Spleen (tissue), 11 donors: ENCODE measurements at regions not wholly inside any gene's neighbourhood (a gene's known extent, or its start where the extent isn't known, plus 50 kb on each side); places are given as distances from the start of the nearest gene placed in this dataset.

ENCODE experiments used
- DNase-seq: peaks from one replicate; pipeline ENCODE4 v3.0.0-alpha.2; 2020
- H3K27ac ChIP-seq, 8 donors: fragments of 200-600 bp; sonication (generic) in 7 of 8; 1 replicate in 4 of 8; 2 replicates in 4 of 8; pipeline versions ENCODE4 v1.5.0 to v1.8.0; 2016 to 2021; ENCODE audit warnings: inconsistent platforms in 4 of 8, mild to moderate bottlenecking in 4 of 8, moderate library complexity in 1 of 8
- H3K27me3 ChIP-seq, 7 donors: fragments of 200-600 bp; sonication (generic) in 6 of 7; replicated peaks in 1 of 7; 1 replicate in 4 of 7; 2 replicates in 3 of 7; pipeline versions ENCODE4 v1.5.0 to v1.8.0; 2016 to 2021; ENCODE audit warnings: inconsistent platforms in 3 of 7, mild to moderate bottlenecking in 1 of 7
- H3K36me3 ChIP-seq, 6 donors: fragments of 200-600 bp; sonication (generic) in 5 of 6; 1 replicate in 4 of 6; 2 replicates in 2 of 6; pipeline versions ENCODE4 v1.5.0 to v1.8.0; 2016 to 2021; ENCODE audit warnings: inconsistent platforms in 2 of 6
- H3K4me1 ChIP-seq, 6 donors: fragments of 200-600 bp; sonication (generic) in 5 of 6; 1 replicate in 3 of 6; 2 replicates in 3 of 6; pipeline versions ENCODE4 v1.5.0 to v1.8.0; 2016 to 2021; ENCODE audit warnings: inconsistent platforms in 3 of 6
- H3K4me3 ChIP-seq, 8 donors: fragments of 200-600 bp; sonication (generic) in 7 of 8; 1 replicate in 4 of 8; 2 replicates in 4 of 8; pipeline versions ENCODE4 v1.5.0 to v1.8.0; 2016 to 2021; ENCODE audit warnings: inconsistent platforms in 4 of 8, mild to moderate bottlenecking in 4 of 8, moderate library complexity in 2 of 8
- H3K9me3 ChIP-seq, 8 donors: fragments of 200-600 bp; sonication (generic) in 7 of 8; 1 replicate in 4 of 8; 2 replicates in 4 of 8; pipeline versions ENCODE4 v1.5.0 to v1.8.0; 2016 to 2021; ENCODE audit warnings: inconsistent platforms in 4 of 8
- POLR2A ChIP-seq, 3 donors: fragments of 450-650 bp; IDR thresholded peaks; one replicate each; pipeline ENCODE4 v1.5.1; 2017; ENCODE audit warnings: antibody characterized with exemption in 3 of 3, mild to moderate bottlenecking in 1 of 3
- POLR2AphosphoS5 ChIP-seq, 3 donors: sonication (generic); formaldehyde crosslinking; IDR thresholded peaks; one replicate each; pipeline ENCODE4 v1.5.1; 2017; ENCODE audit warnings: antibody characterized with exemption in 3 of 3
- WGBS, 5 donors: extraction: QIAGEN DNeasy Blood & Tissue Kit in 3 of 5; methylation state at CpG; one replicate each; pipeline versions ENCODE4 v1.1.5 to v1.1.7; 2013 to 2018; 5-methylcytosine and 5-hydroxymethylcytosine counted together
- intact Hi-C: fragments of 100-400 bp; cut with DNase I; formaldehyde crosslinking; loops from one replicate; pipeline ENCODE4 v1.15.0; 2023; ENCODE audit warnings: low total_unique reads
- TF ChIP-seq, protein P1 (sequence below), 11 experiments: fragments of 200-600 bp in 7 of 11; fragments of 450-650 bp in 4 of 11; sonication (generic) in 4 of 11; IDR thresholded peaks in 8 of 11; conservative IDR thresholded peaks in 3 of 11; 1 replicate in 7 of 11; 2 replicates in 4 of 11; pipeline versions ENCODE4 v1.4.0 to v1.8.0; 2016 to 2021; ENCODE audit warnings: antibody characterized with exemption in 11 of 11, inconsistent platforms in 4 of 11, mild to moderate bottlenecking in 1 of 11
- donor health status: healthy with polysubstance abuse.
- donor health status: DM: no; HTN: no; CAD: no; lungs with moderate emphysema.
- donor health status: DM: no; HTN: no; CAD: no.
- donor health status: Bipolar disorder and iron deficiency.
- donor health status: healthy.
- donor health status: DM: no; HTN: no; CAD: no.
- donor health status: DM: yes; HTN: yes; CAD: no.

DNA sequence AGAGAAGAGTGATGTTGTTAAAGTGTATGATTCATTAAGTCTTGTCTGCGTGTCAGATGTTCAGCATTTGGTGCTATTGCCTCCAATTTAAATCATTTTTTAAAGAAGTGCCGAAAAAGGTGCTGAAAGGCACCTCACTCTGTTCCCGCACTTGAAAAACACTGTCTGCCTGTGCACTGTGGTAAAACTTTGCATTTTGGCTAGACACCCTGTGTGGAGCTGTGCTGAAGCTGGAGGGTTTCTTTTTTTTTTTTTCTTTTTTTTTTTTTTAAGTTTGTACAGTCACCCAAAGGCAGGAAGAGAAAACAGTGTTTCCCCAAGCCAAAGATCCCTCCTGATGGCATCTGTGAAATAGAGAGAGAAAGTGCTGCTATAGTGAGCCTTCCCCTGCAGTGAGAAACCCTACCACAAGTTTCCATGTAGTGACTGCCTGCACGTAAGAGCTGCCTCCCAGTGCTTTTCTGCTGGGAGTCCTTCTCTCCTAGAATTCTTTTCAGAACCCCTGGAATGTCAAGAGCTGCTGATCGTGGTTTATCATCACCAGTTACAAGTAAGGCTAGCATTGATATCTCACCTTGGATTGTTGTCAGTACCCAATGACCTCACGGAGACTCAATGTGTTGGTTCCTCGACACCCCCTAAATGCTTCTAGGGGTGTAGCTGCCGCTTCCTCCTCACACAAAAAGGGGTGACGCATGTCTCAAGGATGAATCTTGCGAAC lies 116.0 kb upstream of the SOX9 start:
- no peak for DNase-seq
- WGBS, 5 donors: 74 to 83% (median 80%) methylated on average over 10 of the region's 10 CpGs
- intact Hi-C loops: no loop called here
- no peak overlapping the region for H3K27ac ChIP-seq
- H3K4me1 ChIP-seq: no peaks in the 10 kb centered on the region
- H3K9me3 ChIP-seq: no peaks in the 10 kb centered on the region
- no peaks in the 10 kb centered on the region for H3K27me3 ChIP-seq
- no peaks in the 10 kb centered on the region for H3K36me3 ChIP-seq
- H3K4me3 ChIP-seq: no peak overlapping the region
- TF ChIP-seq POLR2AphosphoS5 (IDR thresholded peaks at IDR 0.05): no peak
- TF ChIP-seq, protein P1, sequence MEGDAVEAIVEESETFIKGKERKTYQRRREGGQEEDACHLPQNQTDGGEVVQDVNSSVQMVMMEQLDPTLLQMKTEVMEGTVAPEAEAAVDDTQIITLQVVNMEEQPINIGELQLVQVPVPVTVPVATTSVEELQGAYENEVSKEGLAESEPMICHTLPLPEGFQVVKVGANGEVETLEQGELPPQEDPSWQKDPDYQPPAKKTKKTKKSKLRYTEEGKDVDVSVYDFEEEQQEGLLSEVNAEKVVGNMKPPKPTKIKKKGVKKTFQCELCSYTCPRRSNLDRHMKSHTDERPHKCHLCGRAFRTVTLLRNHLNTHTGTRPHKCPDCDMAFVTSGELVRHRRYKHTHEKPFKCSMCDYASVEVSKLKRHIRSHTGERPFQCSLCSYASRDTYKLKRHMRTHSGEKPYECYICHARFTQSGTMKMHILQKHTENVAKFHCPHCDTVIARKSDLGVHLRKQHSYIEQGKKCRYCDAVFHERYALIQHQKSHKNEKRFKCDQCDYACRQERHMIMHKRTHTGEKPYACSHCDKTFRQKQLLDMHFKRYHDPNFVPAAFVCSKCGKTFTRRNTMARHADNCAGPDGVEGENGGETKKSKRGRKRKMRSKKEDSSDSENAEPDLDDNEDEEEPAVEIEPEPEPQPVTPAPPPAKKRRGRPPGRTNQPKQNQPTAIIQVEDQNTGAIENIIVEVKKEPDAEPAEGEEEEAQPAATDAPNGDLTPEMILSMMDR (IDR thresholded peaks at IDR 0.05 in 8 of 11, conservative IDR thresholded peaks at IDR 0.05 in 3 of 11): no peak
- no peak for TF ChIP-seq POLR2A (IDR thresholded peaks at IDR 0.05)

DNA sequence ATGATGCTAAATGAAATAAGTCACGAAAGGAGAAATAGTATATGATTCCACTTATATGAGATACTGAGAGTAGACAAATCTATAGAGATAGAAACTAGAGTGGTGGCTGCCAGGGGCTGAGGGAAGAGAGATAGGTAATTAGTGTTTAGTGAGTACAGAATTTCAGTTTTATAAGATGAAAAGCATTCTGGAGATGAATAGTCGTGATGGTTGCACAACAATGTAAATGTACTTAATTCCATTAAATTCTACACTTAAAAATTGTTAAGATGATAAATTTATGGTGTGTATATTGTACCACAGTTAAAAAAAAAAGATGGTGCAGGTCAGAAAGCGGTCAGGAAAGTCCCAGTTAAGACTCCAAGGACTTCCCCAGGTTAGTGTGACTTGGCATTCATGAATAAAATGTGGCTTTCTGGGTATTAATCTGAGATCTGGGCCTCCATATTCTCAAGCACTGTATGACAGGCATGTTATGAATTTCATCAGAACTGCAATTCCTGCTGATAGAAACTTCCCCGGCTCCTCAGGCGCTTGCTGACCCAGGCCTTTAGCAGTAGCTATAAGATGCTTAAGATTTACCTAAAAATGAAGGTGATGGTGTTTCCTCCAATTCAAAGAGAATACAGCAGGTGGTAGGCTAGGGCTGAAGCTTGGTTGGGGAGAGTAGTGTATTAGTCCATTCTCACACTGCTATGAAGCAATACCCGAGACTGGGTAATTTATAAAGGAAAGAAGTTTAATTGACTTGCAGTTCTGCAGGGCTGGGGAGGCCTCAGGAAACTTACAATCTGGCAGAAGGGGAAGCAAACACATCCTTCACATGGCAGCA lies 115.3 kb upstream of the SOX9 start:
- Histone ChIP-seq H3K27me3 (peaks cover 0 to 3% (median 0%) of the 10 kb centered on the region in 7 donors), H3K4me1 (no peaks in the 10 kb centered on the region), H3K4me3 (no peak overlapping the region), H3K9me3 (no peaks in the 10 kb centered on the region), H3K36me3 (no peaks in the 10 kb centered on the region), H3K27ac (no peak overlapping the region)
- WGBS, 5 donors: 60 to 83% (median 67%) methylated on average over 6 of the region's 6 CpGs
- no peak for DNase-seq
- intact Hi-C loops: no loop called here
- TF ChIP-seq, protein P1 (IDR thresholded peaks at IDR 0.05 in 8 of 11, conservative IDR thresholded peaks at IDR 0.05 in 3 of 11): no peak
- no peak for TF ChIP-seq POLR2A (IDR thresholded peaks at IDR 0.05)
- no peak for TF ChIP-seq POLR2AphosphoS5 (IDR thresholded peaks at IDR 0.05)

DNA sequence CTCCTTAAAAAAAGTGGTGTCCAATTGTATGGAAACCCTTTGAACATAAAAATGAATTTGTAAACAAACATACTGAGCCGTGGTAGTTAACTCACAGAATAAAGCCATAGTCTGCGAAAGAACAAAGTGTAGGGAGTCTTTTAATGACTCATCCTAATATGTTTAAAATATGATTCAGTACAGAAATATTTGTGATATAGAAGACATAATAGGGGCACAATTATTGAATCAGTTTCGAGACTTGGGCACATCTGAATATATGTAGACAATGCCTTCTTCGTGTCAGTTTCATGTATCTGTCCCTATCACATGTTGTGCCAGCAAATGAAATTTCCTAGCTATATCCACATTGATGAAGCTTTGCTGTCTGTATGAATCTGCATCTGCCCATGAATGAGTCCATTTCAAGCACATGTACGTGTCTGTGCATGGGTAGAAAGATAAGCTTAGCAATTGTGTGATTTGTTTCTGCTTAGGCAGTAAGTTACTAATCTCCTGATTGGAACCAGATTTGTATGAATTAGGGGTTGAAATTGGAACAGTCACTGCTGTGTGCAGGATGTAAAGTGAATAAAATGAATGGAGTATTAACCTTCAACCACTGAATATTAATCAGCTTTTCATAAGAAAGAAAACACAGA lies 112.5 kb upstream of the SOX9 start:
- intact Hi-C loops: no loop called here
- DNase-seq: no peak
- peaks cover 0 to 5% (median 0%) of the 10 kb centered on the region in 7 donors for H3K27me3 ChIP-seq
- 73 to 82% (median 77%) methylated on average over 5 of the region's 5 CpGs for WGBS, 5 donors
- H3K27ac ChIP-seq: no peak overlapping the region
- H3K4me1 ChIP-seq: no peaks in the 10 kb centered on the region
- TF ChIP-seq, protein P1 (IDR thresholded peaks at IDR 0.05 in 8 of 11, conservative IDR thresholded peaks at IDR 0.05 in 3 of 11): no peak
- no peak overlapping the region for H3K4me3 ChIP-seq
- H3K9me3 ChIP-seq: no peaks in the 10 kb centered on the region
- no peaks in the 10 kb centered on the region for H3K36me3 ChIP-seq

DNA sequence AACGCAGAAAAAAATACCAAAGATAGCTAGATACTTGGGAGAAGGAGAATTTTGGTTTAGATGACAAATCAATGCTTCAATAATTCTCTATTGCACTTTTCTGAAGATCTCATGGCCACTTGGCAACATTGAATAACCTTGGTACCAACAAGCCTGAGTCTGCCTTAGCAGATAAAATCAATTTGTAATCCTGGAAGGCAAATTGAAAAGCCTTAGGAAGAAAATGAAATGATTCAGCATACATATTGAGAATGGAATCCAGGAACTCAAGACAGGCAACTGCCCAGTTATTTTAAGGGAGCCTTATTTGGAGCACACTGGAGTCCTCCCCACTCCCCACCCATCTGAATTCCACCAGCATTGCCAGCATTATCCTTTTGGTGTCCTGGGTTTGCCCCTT lies 109.3 kb upstream of the SOX9 start:
- Histone ChIP-seq H3K4me3 (no peak overlapping the region), H3K27me3 (peaks cover 0 to 5% (median 0%) of the 10 kb centered on the region in 7 donors), H3K27ac (no peak overlapping the region), H3K9me3 (peaks cover 0 to 9% (median 0%) of the 10 kb centered on the region in 8 donors), H3K4me1 (no peaks in the 10 kb centered on the region), H3K36me3 (no peaks in the 10 kb centered on the region)
- intact Hi-C loops: no loop called here
- DNase-seq: no peak
- 77 to 94% (median 93%) methylated on average over 1 of the region's 1 CpG for WGBS, 5 donors
- TF ChIP-seq POLR2AphosphoS5 (IDR thresholded peaks at IDR 0.05) (no peak), POLR2A (IDR thresholded peaks at IDR 0.05) (no peak)
- TF ChIP-seq, protein P1 (IDR thresholded peaks at IDR 0.05 in 8 of 11, conservative IDR thresholded peaks at IDR 0.05 in 3 of 11): no peak
